Activated CD4-positive, alpha-beta T cell treated with anti-CD3 and anti-CD28 coated beads, Interleukin-2, amount 10 ng/mL, durations not matched to agents 7 days and 5 days (primary cell): ENCODE measurements at regions not wholly inside any gene's neighbourhood (a gene's known extent, or its start where the extent isn't known, plus 50 kb on each side); places are given as distances from the start of the nearest gene placed in this dataset.

Experiments
- CTCF ChIA-PET: fragments of 350-600 bp; sonication (Branson Sonifier 250); formaldehyde crosslinking; loops from one replicate; lab custom pipeline; 2021; ENCODE audit warnings: antibody characterized with exemption; lab: Charles Lee
- POLR2A ChIA-PET: fragments of 350-600 bp; sonication (Branson Sonifier 250); formaldehyde crosslinking; loops from one replicate; lab custom pipeline; 2021; ENCODE audit warnings: antibody characterized with exemption; lab: Charles Lee
- DNase-seq: peaks from one replicate; pipeline ENCODE4 v3.0.0-alpha.2; 2020
- H3K27ac Mint-ChIP-seq: one replicate; pipeline ENCODE4 v1.8.0; 2021; ENCODE audit warnings: mild to moderate bottlenecking, moderate library complexity, mixed read lengths
- H3K27me3 Mint-ChIP-seq: one replicate; pipeline ENCODE4 v1.8.0; 2021; ENCODE audit warnings: mixed read lengths
- H3K36me3 Mint-ChIP-seq: one replicate; pipeline ENCODE4 v1.8.0; 2021; ENCODE audit warnings: low read depth, mixed read lengths
- H3K4me1 Mint-ChIP-seq: one replicate; pipeline ENCODE4 v1.8.0; 2021; ENCODE audit warnings: mixed read lengths
- H3K4me3 Mint-ChIP-seq: one replicate; pipeline ENCODE4 v1.8.0; 2021; ENCODE audit warnings: mild to moderate bottlenecking, moderate library complexity, mixed read lengths
- H3K9me3 Mint-ChIP-seq: one replicate; pipeline ENCODE4 v1.8.0; 2021; ENCODE audit warnings: mixed read lengths

DNA sequence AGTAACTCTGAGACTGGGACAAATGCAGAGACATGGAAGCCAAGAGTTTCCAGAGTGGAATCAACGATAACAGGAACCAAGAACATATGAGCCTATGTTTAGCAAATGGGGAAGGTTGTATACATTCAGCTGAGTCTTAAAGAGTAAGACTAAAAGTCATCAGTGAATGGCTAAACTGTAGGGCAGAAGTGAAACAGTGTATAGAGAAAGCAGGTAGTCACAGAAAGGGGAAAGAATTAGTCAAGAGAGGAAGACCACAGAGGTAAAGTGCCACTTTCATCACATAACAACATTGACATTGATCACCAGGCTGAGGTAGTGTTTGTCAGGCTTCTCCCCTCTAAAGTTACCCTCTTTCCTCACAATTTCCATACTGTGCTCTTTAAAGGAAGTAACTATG, 306.5 kb upstream of the SPTLC3 start:
- no peaks in the 10 kb centered on the region for H3K4me1 Mint-ChIP-seq
- ChIA-PET POLR2A (no interaction called here), CTCF (no interaction called here)

DNA sequence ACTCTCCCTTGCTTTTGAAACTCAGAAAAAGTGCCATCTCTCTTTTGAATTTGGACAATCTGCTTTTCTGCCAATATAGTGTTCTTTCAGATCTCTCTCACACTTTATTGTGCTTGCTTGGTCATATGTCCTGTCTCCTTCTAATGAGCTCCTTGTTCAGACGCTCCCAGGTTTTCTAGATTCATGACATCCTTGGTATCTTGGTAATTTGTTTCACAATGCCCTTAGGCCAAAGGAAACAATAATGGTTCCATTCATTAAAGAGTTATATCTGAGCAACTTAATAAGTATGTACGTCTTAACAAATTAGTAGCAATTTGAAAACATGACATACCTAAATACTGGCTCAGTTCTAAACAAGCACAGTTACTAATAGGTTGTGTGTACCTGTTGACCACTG, 293.4 kb upstream of the SPTLC3 start:
- no peak overlapping the region for H3K4me3 Mint-ChIP-seq
- H3K27ac Mint-ChIP-seq = no peak overlapping the region
- H3K36me3 Mint-ChIP-seq = no peaks in the 10 kb centered on the region
- H3K9me3 Mint-ChIP-seq = no peaks in the 10 kb centered on the region
- DNase-seq = no peak
- no peaks in the 10 kb centered on the region for H3K27me3 Mint-ChIP-seq
- POLR2A ChIA-PET = no interaction called here
- no peaks in the 10 kb centered on the region for H3K4me1 Mint-ChIP-seq
- CTCF ChIA-PET = no interaction called here

More for the DNA sequence above, 306.5 kb upstream of the SPTLC3 start:
- no peaks in the 10 kb centered on the region for H3K27me3 Mint-ChIP-seq
- H3K9me3 Mint-ChIP-seq = no peaks in the 10 kb centered on the region
- DNase-seq = no peak
- H3K4me3 Mint-ChIP-seq = no peak overlapping the region
- no peak overlapping the region for H3K27ac Mint-ChIP-seq
- H3K36me3 Mint-ChIP-seq = no peaks in the 10 kb centered on the region

DNA sequence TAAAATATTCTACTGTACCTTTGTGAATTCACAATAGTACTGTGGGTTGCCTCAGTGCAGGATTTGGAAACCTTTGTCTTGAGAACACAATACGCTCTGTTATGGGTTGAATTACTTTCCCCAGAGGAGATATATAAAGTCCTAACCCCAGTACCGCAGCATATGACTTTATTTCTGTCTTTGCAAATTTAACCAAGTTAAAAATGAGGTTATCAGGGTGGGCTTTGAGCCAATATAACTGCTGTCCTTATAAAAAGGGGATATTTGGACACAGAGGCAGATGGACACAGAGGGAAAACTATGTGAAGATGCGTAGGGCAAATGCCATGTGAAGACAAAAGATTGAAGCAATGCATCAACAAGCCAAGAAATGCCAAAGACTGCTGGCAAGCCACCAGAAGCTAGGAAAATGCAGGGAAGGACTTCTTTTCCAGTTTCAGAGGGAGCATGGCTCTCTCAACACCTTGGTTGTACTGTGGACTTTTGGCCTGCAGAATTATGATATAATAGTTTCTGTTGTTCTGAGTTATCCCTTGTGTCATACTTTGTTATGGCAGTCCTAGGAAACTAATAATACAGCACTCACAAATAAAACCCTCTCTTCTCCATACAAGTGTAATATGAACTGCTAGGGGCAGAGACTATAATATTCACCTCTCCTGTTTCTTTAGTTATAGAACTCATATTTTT, 292.6 kb upstream of the SPTLC3 start:
- Mint-ChIP-seq H3K27ac (no peak overlapping the region), H3K27me3 (no peaks in the 10 kb centered on the region), H3K36me3 (no peaks in the 10 kb centered on the region), H3K4me1 (no peaks in the 10 kb centered on the region), H3K9me3 (no peaks in the 10 kb centered on the region), H3K4me3 (no peak overlapping the region)
- POLR2A ChIA-PET = no interaction called here
- CTCF ChIA-PET = no interaction called here
- no peak for DNase-seq

DNA sequence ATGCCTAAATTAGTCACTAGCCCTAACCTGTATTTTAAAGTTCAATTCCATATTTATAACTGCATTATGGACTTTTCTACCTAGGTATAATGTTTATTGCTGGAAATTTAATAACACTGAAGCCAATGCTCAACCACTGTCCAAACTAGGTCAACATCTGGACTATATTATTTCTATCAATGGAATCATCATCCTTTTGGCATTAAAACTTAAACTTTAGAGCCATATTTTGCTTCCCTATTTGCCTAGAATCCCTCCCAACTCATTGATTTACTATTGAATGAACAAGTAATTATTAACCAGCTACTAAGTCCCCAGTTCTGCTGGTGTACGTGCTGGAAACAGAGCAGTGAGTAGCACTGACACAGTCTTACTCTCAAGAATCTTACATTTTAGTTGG, 291.7 kb upstream of the SPTLC3 start:
- CTCF ChIA-PET = no interaction called here
- Mint-ChIP-seq H3K9me3 (no peaks in the 10 kb centered on the region), H3K4me1 (no peaks in the 10 kb centered on the region), H3K4me3 (no peak overlapping the region), H3K27me3 (no peaks in the 10 kb centered on the region), H3K27ac (no peak overlapping the region), H3K36me3 (no peaks in the 10 kb centered on the region)
- POLR2A ChIA-PET = no interaction called here
- DNase-seq = no peak

DNA sequence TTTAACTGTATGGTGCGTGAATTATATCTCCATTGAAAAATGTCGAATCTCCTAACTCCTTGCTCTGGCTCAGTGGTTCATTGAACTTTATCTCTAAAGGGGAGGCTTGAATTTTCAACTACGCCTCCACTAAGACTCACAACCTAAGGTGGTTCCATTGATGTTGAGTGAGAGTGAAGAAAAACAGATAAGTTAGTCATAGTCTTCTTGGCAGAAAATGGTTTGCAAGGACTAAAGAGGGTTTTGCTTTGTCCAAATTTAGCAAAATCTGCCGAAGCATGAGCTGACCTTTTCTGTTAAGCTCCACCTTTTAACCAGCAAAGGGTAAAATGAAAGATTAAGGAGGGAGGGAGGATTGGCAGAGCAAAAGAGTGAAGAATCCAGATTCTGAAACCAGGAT, 290.2 kb upstream of the SPTLC3 start:
- no peak for DNase-seq
- Mint-ChIP-seq H3K36me3 (no peaks in the 10 kb centered on the region), H3K4me3 (no peak overlapping the region), H3K4me1 (no peaks in the 10 kb centered on the region), H3K27me3 (no peaks in the 10 kb centered on the region), H3K27ac (no peak overlapping the region), H3K9me3 (peaks cover 2% of the 10 kb centered on the region)
- ChIA-PET POLR2A (no interaction called here), CTCF (no interaction called here)

- H3K4me3 Mint-ChIP-seq = no peak overlapping the region
Observed at GRCh38 chr20:12721636-12722035, 287.1 kb upstream of the SPTLC3 start.

GRCh38 chr20:12722091-12722490, 286.7 kb upstream of the SPTLC3 start:
- ChIA-PET POLR2A (no interaction called here), CTCF (no interaction called here)
- no peaks in the 10 kb centered on the region for H3K4me1 Mint-ChIP-seq
- no peaks in the 10 kb centered on the region for H3K27me3 Mint-ChIP-seq
- no peak overlapping the region for H3K4me3 Mint-ChIP-seq
- H3K9me3 Mint-ChIP-seq = peaks cover 2% of the 10 kb centered on the region
- H3K27ac Mint-ChIP-seq = no peak overlapping the region
- DNase-seq = no peak
- H3K36me3 Mint-ChIP-seq = no peaks in the 10 kb centered on the region

More at GRCh38 chr20:12721636-12722035, 287.1 kb upstream of the SPTLC3 start:
- no peak for DNase-seq
- Mint-ChIP-seq H3K9me3 (peaks cover 2% of the 10 kb centered on the region), H3K36me3 (no peaks in the 10 kb centered on the region), H3K4me1 (no peaks in the 10 kb centered on the region), H3K27ac (no peak overlapping the region), H3K27me3 (no peaks in the 10 kb centered on the region)
- ChIA-PET POLR2A (no interaction called here), CTCF (no interaction called here)

- CTCF ChIA-PET = no interaction called here
- Mint-ChIP-seq H3K4me1 (no peaks in the 10 kb centered on the region), H3K36me3 (no peaks in the 10 kb centered on the region), H3K27ac (no peak overlapping the region), H3K4me3 (no peak overlapping the region), H3K9me3 (peaks cover 2% of the 10 kb centered on the region), H3K27me3 (no peaks in the 10 kb centered on the region)
- no peak for DNase-seq
- POLR2A ChIA-PET = no interaction called here
Observed at GRCh38 chr20:12723811-12724210, 285.0 kb upstream of the SPTLC3 start.

GRCh38 chr20:12728782-12729181, 280.0 kb upstream of the SPTLC3 start:
- DNase-seq = no peak
- no peak overlapping the region for H3K27ac Mint-ChIP-seq
- CTCF ChIA-PET = no interaction called here
- no peak overlapping the region for H3K4me3 Mint-ChIP-seq
- H3K4me1 Mint-ChIP-seq = no peaks in the 10 kb centered on the region
- H3K27me3 Mint-ChIP-seq = no peaks in the 10 kb centered on the region
- H3K9me3 Mint-ChIP-seq = no peaks in the 10 kb centered on the region
- POLR2A ChIA-PET = no interaction called here
- no peaks in the 10 kb centered on the region for H3K36me3 Mint-ChIP-seq

- no peaks in the 10 kb centered on the region for H3K4me1 Mint-ChIP-seq
- H3K27me3 Mint-ChIP-seq = no peaks in the 10 kb centered on the region
- no peaks in the 10 kb centered on the region for H3K9me3 Mint-ChIP-seq
- no peak for DNase-seq
- ChIA-PET POLR2A (no interaction called here), CTCF (no interaction called here)
- H3K36me3 Mint-ChIP-seq = no peaks in the 10 kb centered on the region
- H3K4me3 Mint-ChIP-seq = no peak overlapping the region
- H3K27ac Mint-ChIP-seq = no peak overlapping the region
Observed at GRCh38 chr20:12729326-12729725, 279.4 kb upstream of the SPTLC3 start.

DNA sequence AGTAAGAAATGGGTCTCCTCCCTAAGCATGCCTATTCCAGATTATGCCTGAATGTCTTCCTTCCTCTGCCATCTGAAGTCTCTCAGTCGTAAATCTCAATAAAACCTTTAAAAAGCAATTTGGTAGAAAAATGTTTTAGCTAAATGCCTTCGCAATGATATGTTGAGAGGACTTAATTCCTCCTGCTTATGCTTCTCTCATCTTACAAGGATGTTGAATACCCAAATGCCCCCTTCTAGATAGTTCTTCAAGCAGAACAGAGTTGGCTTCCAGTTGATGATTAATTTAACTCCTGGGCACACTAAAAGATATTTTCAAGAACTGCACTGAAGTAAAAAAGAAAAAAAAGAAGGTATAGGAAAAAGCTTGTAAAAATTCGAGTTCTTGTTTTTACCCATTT, 275.0 kb upstream of the SPTLC3 start:
- H3K4me3 Mint-ChIP-seq = no peak overlapping the region
- no peaks in the 10 kb centered on the region for H3K9me3 Mint-ChIP-seq
- DNase-seq = no peak
- CTCF ChIA-PET = no interaction called here
- no peak overlapping the region for H3K27ac Mint-ChIP-seq
- H3K27me3 Mint-ChIP-seq = no peaks in the 10 kb centered on the region
- POLR2A ChIA-PET = no interaction called here
- no peaks in the 10 kb centered on the region for H3K4me1 Mint-ChIP-seq
- H3K36me3 Mint-ChIP-seq = no peaks in the 10 kb centered on the region

DNA sequence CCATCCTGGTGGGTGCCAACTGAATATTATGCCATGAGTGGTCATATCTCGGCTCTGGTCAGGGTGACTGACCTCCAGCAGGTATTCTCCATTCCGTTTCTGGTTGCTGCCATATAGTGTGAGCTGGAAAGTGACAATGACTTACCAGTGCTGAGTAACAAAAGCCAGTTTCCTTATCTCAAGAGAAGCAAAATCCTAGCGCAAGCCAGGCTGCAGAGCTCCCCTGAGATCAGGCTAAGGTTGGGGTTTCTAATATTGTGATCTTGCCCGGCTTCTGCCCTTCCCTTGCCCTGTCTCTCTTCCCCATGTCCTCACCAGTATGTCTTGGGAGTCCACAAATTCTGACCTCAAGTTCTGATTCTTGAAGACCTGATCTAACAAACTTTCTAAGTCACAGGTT, 271.3 kb upstream of the SPTLC3 start:
- no peak for DNase-seq
- no peaks in the 10 kb centered on the region for H3K9me3 Mint-ChIP-seq
- H3K36me3 Mint-ChIP-seq = no peaks in the 10 kb centered on the region
- ChIA-PET POLR2A (no interaction called here), CTCF (no interaction called here)
- no peak overlapping the region for H3K27ac Mint-ChIP-seq
- no peaks in the 10 kb centered on the region for H3K27me3 Mint-ChIP-seq
- no peak overlapping the region for H3K4me3 Mint-ChIP-seq
- no peaks in the 10 kb centered on the region for H3K4me1 Mint-ChIP-seq

GRCh38 chr20:12737900-12738299, 270.9 kb upstream of the SPTLC3 start:
- CTCF ChIA-PET = no interaction called here
- no peak for DNase-seq
- Mint-ChIP-seq H3K4me3 (no peak overlapping the region), H3K9me3 (no peaks in the 10 kb centered on the region), H3K27me3 (no peaks in the 10 kb centered on the region), H3K27ac (no peak overlapping the region), H3K36me3 (no peaks in the 10 kb centered on the region), H3K4me1 (no peaks in the 10 kb centered on the region)
- POLR2A ChIA-PET = no interaction called here

DNA sequence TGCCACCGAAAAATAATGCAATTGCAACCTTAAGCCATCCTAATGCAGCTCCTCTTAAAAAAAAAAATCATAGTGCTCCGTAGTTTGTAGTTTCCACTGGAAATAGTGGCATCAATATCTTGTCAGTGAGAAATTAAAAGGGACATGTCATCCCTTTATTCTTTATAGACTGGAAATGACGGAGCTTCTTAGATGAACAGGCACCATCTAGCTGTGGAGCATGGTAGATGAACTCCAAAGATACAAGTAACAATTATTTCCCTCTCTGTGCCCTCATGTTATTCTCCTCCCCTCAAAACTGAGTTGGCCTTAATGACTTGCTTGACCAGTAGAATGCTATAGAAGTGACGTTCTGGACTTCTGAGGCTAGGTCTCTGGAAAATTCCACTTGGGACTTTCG, 268.1 kb upstream of the SPTLC3 start:
- H3K27ac Mint-ChIP-seq = no peak overlapping the region

More for the DNA sequence above, 268.1 kb upstream of the SPTLC3 start:
- ChIA-PET POLR2A (no interaction called here), CTCF (interaction anchor here (0.7 kb wide), 1 partner anchor 154 kb away, joined by 3 read pairs; no protein-coding TSS in a partner anchor)
- Mint-ChIP-seq H3K36me3 (no peaks in the 10 kb centered on the region), H3K4me3 (no peak overlapping the region), H3K9me3 (no peaks in the 10 kb centered on the region), H3K4me1 (no peaks in the 10 kb centered on the region), H3K27me3 (no peaks in the 10 kb centered on the region)
- no peak for DNase-seq
